Transverse colon (tissue), 3 donors: ENCODE measurements at regions not wholly inside any gene's neighbourhood (a gene's known extent, or its start where the extent isn't known, plus 50 kb on each side); places are given as distances from the start of the nearest gene placed in this dataset.

Source experiments
- CTCF ChIP-seq, 5 experiments: fragments of 200-600 bp in 3 of 5; fragments of 450-650 bp in 2 of 5; sonication (generic) in 3 of 5; IDR thresholded peaks; 1 replicate in 2 of 5; 2 replicates in 3 of 5; pipeline ENCODE4 v1.5.1; 2016 to 2017; ENCODE audit warnings: antibody characterized with exemption in 5 of 5, inconsistent platforms in 3 of 5, mild to moderate bottlenecking in 2 of 5, moderate library complexity in 1 of 5
- POLR2A ChIP-seq: fragments of 450-650 bp; IDR thresholded peaks from one replicate; pipeline ENCODE4 v1.6.1; 2016; ENCODE audit warnings: antibody characterized with exemption, mild to moderate bottlenecking, moderate library complexity

GRCh38 chr21:16580661-16581060 lies 850.9 kb downstream of the USP25 start:
- TF ChIP-seq CTCF (IDR thresholded peaks at IDR 0.05) (no peak), POLR2A (no peak)
